GM12878 (cell line): ENCODE measurements at regions not wholly inside any gene's neighbourhood (a gene's known extent, or its start where the extent isn't known, plus 50 kb on each side); places are given as distances from the start of the nearest gene placed in this dataset.

ENCODE experiments used
- ATAC-seq: fragments of 200-7000 bp; cut with Tn5 transposase; 3 replicates; pipeline ENCODE4 v1.9.1; 2020; ENCODE audit warnings: mild to moderate bottlenecking, moderate library complexity
- BruUV-seq: library from RNA; stranded (reverse); fragments of 400-500 nt; replicated peaks from 2 replicates; lab custom pipeline; 2021; lab: Mats Ljungman, UMichigan
- CTCF ChIA-PET: fragments of 300-600 bp; sonication (Branson Sonifier 250); formaldehyde crosslinking; extraction: SDS; loops from one replicate; lab custom pipeline; 2021; ENCODE audit warnings: inconsistent platforms; lab: Yijun Ruan, JAX
- POLR2A ChIA-PET: fragments of 350-600 bp; formaldehyde crosslinking; extraction: SDS; loops from one replicate; lab custom pipeline; 2021; ENCODE audit warnings: inconsistent platforms; lab: Charles Lee
- RAD21 ChIA-PET: fragments of 300-600 bp; sonication (Branson Sonifier 250); formaldehyde crosslinking; loops from one replicate; lab custom pipeline; 2023; ENCODE audit warnings: antibody characterized with exemption; ENCODE audit not compliant: unreplicated experiment; lab: Charles Lee
- SMC1A ChIA-PET: fragments of 300-600 bp; sonication (Branson Sonifier 250); formaldehyde crosslinking; loops from one replicate; lab custom pipeline; 2023; ENCODE audit not compliant: unreplicated experiment, uncharacterized antibody; lab: Charles Lee
- DNase-seq: peaks from one replicate; pipeline ENCODE4 v3.0.0-alpha.2; 2011; ENCODE audit warnings: low read depth, low spot score
- FAIRE-seq: peaks from 3 replicates; lab custom pipeline; 2011; peaks lifted over from hg19 to GRCh38; lab: Jason Lieb, UNC
- H2AFZ ChIP-seq: 2 replicates; pipeline ENCODE4 v1.6.0; 2011; ENCODE audit warnings: low read depth, low read length, control low read depth; ENCODE audit not compliant: control insufficient read depth
- H3K27ac ChIP-seq: 2 replicates; pipeline ENCODE4 v1.5.1; 2011; ENCODE audit warnings: control low read depth; ENCODE audit not compliant: control insufficient read depth, insufficient read depth
- H3K27me3 ChIP-seq, 2 experiments: replicated peaks in 1 of 2; 2 replicates each; pipeline versions ENCODE4 v1.6.0 to v1.6.1; 2011; ENCODE audit warnings: low read length in 1 of 2; ENCODE audit not compliant: control insufficient read depth in 2 of 2, insufficient read depth in 2 of 2
- H3K36me3 ChIP-seq, 2 experiments: 2 replicates each; pipeline ENCODE4 v1.5.1; 2011; ENCODE audit warnings: low read length in 1 of 2; ENCODE audit not compliant: control insufficient read depth in 2 of 2, insufficient read depth in 2 of 2
- H3K4me1 ChIP-seq: 2 replicates; pipeline ENCODE4 v1.6.1; 2011; ENCODE audit warnings: mild to moderate bottlenecking, low read length, moderate library complexity, mixed read lengths; ENCODE audit not compliant: control insufficient read depth, insufficient read depth
- H3K4me2 ChIP-seq: 2 replicates; pipeline ENCODE4 v1.6.0; 2011; ENCODE audit warnings: control low read depth; ENCODE audit not compliant: control insufficient read depth, insufficient read depth
- H3K4me3 ChIP-seq: fragments of 200-600 bp; sonication (generic); 2 replicates; pipeline ENCODE4 v1.5.1; 2016
- H3K79me2 ChIP-seq: 2 replicates; pipeline ENCODE4 v1.6.0; 2011; ENCODE audit warnings: low read length; ENCODE audit not compliant: control insufficient read depth, insufficient read depth
- H3K9ac ChIP-seq: 2 replicates; pipeline ENCODE4 v1.8.0; 2011; ENCODE audit warnings: low read length, control low read depth, mixed read lengths; ENCODE audit not compliant: control insufficient read depth, insufficient read depth
- H3K9me3 ChIP-seq: replicated peaks from 3 replicates; pipeline ENCODE4 v1.5.1; 2011; ENCODE audit warnings: mild to moderate bottlenecking, low read length; ENCODE audit not compliant: control insufficient read depth, insufficient read depth
- H4K20me1 ChIP-seq: 2 replicates; pipeline ENCODE4 v1.6.0; 2011; ENCODE audit not compliant: control insufficient read depth, insufficient read depth
- BHLHE40 ChIP-seq, 2 experiments: fragments of 450-650 bp in 1 of 2; IDR thresholded peaks; 2 replicates each; pipeline ENCODE4 v1.6.1; 2011 to 2017; ENCODE audit warnings: low read depth in 2 of 2, borderline replicate concordance in 1 of 2, improper control_type of control experiment in 1 of 2, low read length in 1 of 2, mild to moderate bottlenecking in 1 of 2
- MLLT1 ChIP-seq: fragments of 450-650 bp; IDR thresholded peaks from 2 replicates; pipeline ENCODE4 v1.6.1; 2016; ENCODE audit warnings: mild to moderate bottlenecking
- MTA2 ChIP-seq: fragments of 450-650 bp; IDR thresholded peaks from 2 replicates; pipeline ENCODE4 v1.6.1; 2016; ENCODE audit warnings: low read depth, mild to moderate bottlenecking, moderate library complexity
- NBN ChIP-seq: fragments of 450-650 bp; IDR thresholded peaks from 2 replicates; pipeline ENCODE4 v1.6.1; 2016
- PAX5 ChIP-seq: IDR thresholded peaks from 2 replicates; pipeline ENCODE4 v1.6.1; 2011; ENCODE audit warnings: low read depth, low read length, borderline replicate concordance
- POLR2AphosphoS2 ChIP-seq: IDR thresholded peaks from 2 replicates; pipeline ENCODE4 v1.6.1; 2011; ENCODE audit warnings: low read depth, mild to moderate bottlenecking, low read length, improper control_type of control experiment, moderate library complexity
- TCF7 ChIP-seq: IDR thresholded peaks from 2 replicates; pipeline ENCODE4 v1.6.1; 2014; ENCODE audit warnings: antibody characterized with exemption, borderline replicate concordance
- YY1 ChIP-seq: IDR thresholded peaks from 2 replicates; pipeline ENCODE4 v1.6.1; 2011; ENCODE audit warnings: low read depth, mild to moderate bottlenecking, low read length
- ZBTB4 ChIP-seq: fragments of 450-650 bp; formaldehyde crosslinking; IDR thresholded peaks from 2 replicates; pipeline ENCODE4 v1.4.0; 2022; ENCODE audit warnings: mild to moderate bottlenecking, moderate library complexity
- ZBTB40 ChIP-seq: fragments of 450-650 bp; IDR thresholded peaks from 2 replicates; pipeline ENCODE4 v1.6.1; 2016; ENCODE audit warnings: mild to moderate bottlenecking, moderate library complexity, borderline replicate concordance
- ZNF384 ChIP-seq: IDR thresholded peaks from 2 replicates; pipeline ENCODE4 v1.6.1; 2012; ENCODE audit warnings: low read depth, mild to moderate bottlenecking, low read length, improper control_type of control experiment, borderline replicate concordance
- WGBS: methylation state at CpG from one replicate; pipeline ENCODE4 v1.1.6; 2016; ENCODE audit warnings: low lambda C conversion rate; ENCODE audit not compliant: insufficient replicate concordance, insufficient coverage; ENCODE audit errors: missing lambda C conversion rate; 5-methylcytosine and 5-hydroxymethylcytosine counted together
- in situ Hi-C: fragments of 300-500 bp; cut with MboI; formaldehyde crosslinking; loops from 9 replicates; pipeline ENCODE4 v1.14.3; 2018; ENCODE audit warnings: mixed read lengths
- intact Hi-C: fragments of 100-400 bp; cut with micrococcal nuclease; formaldehyde crosslinking; loops from one replicate; pipeline ENCODE4 v1.14.2; 2022; ENCODE audit not compliant: unreplicated experiment

- Histone ChIP-seq H3K9me3 (no peaks in the 10 kb centered on the region), H2AFZ (no peak overlapping the region), H3K79me2 (no peaks in the 10 kb centered on the region), H3K36me3 (no peaks in the 10 kb centered on the region), H3K27ac (no peak overlapping the region), H4K20me1 (no peaks in the 10 kb centered on the region; the same call in 1 of the 2 replicates), H3K27me3 (no peaks in the 10 kb centered on the region), H3K4me3 (no peak overlapping the region), H3K4me2 (no peak overlapping the region), H3K4me1 (no peaks in the 10 kb centered on the region), H3K9ac (no peak overlapping the region)
- DNase-seq, result no peak
- ChIA-PET POLR2A (no interaction called here), CTCF (no interaction called here), RAD21 (no interaction called here), SMC1A (no interaction called here)
- intact Hi-C loops, result no loop called here
- 14% methylated on average over 2 of the region's 2 CpGs for WGBS
- FAIRE-seq, result no peak
- in situ Hi-C loops, result no loop called here
- no peak for ATAC-seq
- TF ChIP-seq YY1 (no peak), BHLHE40 (IDR thresholded peaks at IDR 0.05; ENCODE audit: borderline replicate concordance in 1 of 2, low read depth in 2 of 2, low read length in 1 of 2) (no peak), ZNF384 (no peak), MTA2 (no peak), POLR2AphosphoS2 (no peak), ZBTB40 (no peak), PAX5 (no peak), NBN (no peak), MLLT1 (no peak), ZBTB4 (CRISPR knock-in tag) (no peak), TCF7 (no peak)
- BruUV-seq, result no TSS peak
These were observed 111.6 kb upstream of the RREB1 start for GRCh38 chr6:6996124-6996523.
